ENCODE measurements at regions not wholly inside any gene's neighbourhood (a gene's known extent, or its start where the extent isn't known, plus 50 kb on each side); places are given as distances from the start of the nearest gene placed in this dataset.

GRCh38 chr1:222991908-222992307 is 151.1 kb downstream of the TLR5 start:
- no peak for TF ChIP-seq TOX (CRISPR knock-in tag; IDR thresholded peaks at IDR 0.05; ENCODE audit: borderline replicate concordance)
- no peak for TF ChIP-seq POU6F1 (CRISPR knock-in tag; IDR thresholded peaks at IDR 0.05; ENCODE audit: borderline replicate concordance, low read depth)
- no peak for TF ChIP-seq ZNF70 (CRISPR knock-in tag; IDR thresholded peaks at IDR 0.05)
- TF ChIP-seq ZFP3 (CRISPR knock-in tag; IDR thresholded peaks at IDR 0.05) = no peak
- TF ChIP-seq CREB5 (CRISPR knock-in tag; IDR thresholded peaks at IDR 0.05; ENCODE audit: low read depth) = no peak
- TF ChIP-seq, protein P1, sequence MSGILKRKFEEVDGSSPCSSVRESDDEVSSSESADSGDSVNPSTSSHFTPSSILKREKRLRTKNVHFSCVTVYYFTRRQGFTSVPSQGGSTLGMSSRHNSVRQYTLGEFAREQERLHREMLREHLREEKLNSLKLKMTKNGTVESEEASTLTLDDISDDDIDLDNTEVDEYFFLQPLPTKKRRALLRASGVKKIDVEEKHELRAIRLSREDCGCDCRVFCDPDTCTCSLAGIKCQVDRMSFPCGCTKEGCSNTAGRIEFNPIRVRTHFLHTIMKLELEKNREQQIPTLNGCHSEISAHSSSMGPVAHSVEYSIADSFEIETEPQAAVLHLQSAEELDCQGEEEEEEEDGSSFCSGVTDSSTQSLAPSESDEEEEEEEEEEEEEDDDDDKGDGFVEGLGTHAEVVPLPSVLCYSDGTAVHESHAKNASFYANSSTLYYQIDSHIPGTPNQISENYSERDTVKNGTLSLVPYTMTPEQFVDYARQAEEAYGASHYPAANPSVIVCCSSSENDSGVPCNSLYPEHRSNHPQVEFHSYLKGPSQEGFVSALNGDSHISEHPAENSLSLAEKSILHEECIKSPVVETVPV (CRISPR knock-in tag; IDR thresholded peaks at IDR 0.05) = no peak
- TF ChIP-seq PPARA (CRISPR knock-in tag; IDR thresholded peaks at IDR 0.05; ENCODE audit: borderline replicate concordance) = no peak
- no peak for ATAC-seq

- ATAC-seq = peak; percentile 83
Measured at GRCh38 chr1:222994511-222995235, 148.4 kb downstream of the TLR5 start.

GRCh38 chr1:222995236-222995580 is 147.8 kb downstream of the TLR5 start:
- no peak for TF ChIP-seq CREB5 (CRISPR knock-in tag; IDR thresholded peaks at IDR 0.05; ENCODE audit: low read depth)
- no peak for TF ChIP-seq OSR1 (CRISPR knock-in tag; IDR thresholded peaks at IDR 0.05)
- no peak for TF ChIP-seq ZNF70 (CRISPR knock-in tag; IDR thresholded peaks at IDR 0.05)
- no peak for TF ChIP-seq ZNF565 (CRISPR knock-in tag; conservative IDR thresholded peaks at IDR 0.05; ENCODE audit: low read depth)
- no peak for TF ChIP-seq TOX (CRISPR knock-in tag; IDR thresholded peaks at IDR 0.05; ENCODE audit: borderline replicate concordance)
- no peak for TF ChIP-seq RARB (CRISPR knock-in tag; IDR thresholded peaks at IDR 0.05)
- TF ChIP-seq, protein P2, sequence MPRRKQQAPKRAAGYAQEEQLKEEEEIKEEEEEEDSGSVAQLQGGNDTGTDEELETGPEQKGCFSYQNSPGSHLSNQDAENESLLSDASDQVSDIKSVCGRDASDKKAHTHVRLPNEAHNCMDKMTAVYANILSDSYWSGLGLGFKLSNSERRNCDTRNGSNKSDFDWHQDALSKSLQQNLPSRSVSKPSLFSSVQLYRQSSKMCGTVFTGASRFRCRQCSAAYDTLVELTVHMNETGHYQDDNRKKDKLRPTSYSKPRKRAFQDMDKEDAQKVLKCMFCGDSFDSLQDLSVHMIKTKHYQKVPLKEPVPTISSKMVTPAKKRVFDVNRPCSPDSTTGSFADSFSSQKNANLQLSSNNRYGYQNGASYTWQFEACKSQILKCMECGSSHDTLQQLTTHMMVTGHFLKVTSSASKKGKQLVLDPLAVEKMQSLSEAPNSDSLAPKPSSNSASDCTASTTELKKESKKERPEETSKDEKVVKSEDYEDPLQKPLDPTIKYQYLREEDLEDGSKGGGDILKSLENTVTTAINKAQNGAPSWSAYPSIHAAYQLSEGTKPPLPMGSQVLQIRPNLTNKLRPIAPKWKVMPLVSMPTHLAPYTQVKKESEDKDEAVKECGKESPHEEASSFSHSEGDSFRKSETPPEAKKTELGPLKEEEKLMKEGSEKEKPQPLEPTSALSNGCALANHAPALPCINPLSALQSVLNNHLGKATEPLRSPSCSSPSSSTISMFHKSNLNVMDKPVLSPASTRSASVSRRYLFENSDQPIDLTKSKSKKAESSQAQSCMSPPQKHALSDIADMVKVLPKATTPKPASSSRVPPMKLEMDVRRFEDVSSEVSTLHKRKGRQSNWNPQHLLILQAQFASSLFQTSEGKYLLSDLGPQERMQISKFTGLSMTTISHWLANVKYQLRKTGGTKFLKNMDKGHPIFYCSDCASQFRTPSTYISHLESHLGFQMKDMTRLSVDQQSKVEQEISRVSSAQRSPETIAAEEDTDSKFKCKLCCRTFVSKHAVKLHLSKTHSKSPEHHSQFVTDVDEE (CRISPR knock-in tag; IDR thresholded peaks at IDR 0.05) = no peak
- TF ChIP-seq ARNTL (CRISPR knock-in tag; IDR thresholded peaks at IDR 0.05; ENCODE audit: borderline replicate concordance, low read depth) = no peak
- TF ChIP-seq GLIS3 (CRISPR knock-in tag; IDR thresholded peaks at IDR 0.05) = no peak
- no peak for TF ChIP-seq PATZ1 (CRISPR knock-in tag; IDR thresholded peaks at IDR 0.05; ENCODE audit: borderline replicate concordance)
- TF ChIP-seq ZFP3 (CRISPR knock-in tag; IDR thresholded peaks at IDR 0.05) = no peak
- TF ChIP-seq ZFP30 (CRISPR knock-in tag; IDR thresholded peaks at IDR 0.05) = no peak
- TF ChIP-seq ZNF8 (CRISPR knock-in tag; IDR thresholded peaks at IDR 0.05) = no peak
- no peak for TF ChIP-seq PPARA (CRISPR knock-in tag; IDR thresholded peaks at IDR 0.05; ENCODE audit: borderline replicate concordance)
- TF ChIP-seq, protein P1 (CRISPR knock-in tag; IDR thresholded peaks at IDR 0.05) = no peak
- TF ChIP-seq BACH2 (CRISPR knock-in tag; IDR thresholded peaks at IDR 0.05; ENCODE audit: borderline replicate concordance) = no peak
- no peak for TF ChIP-seq CSDC2 (CRISPR knock-in tag; IDR thresholded peaks at IDR 0.05)
- no peak for TF ChIP-seq ESRRG (CRISPR knock-in tag; IDR thresholded peaks at IDR 0.05)
- no peak; the same call in 2 of the 3 replicates for ATAC-seq

More at GRCh38 chr1:222994511-222995235, 148.4 kb downstream of the TLR5 start:
- no peak for TF ChIP-seq TCF4 (CRISPR knock-in tag; IDR thresholded peaks at IDR 0.05; ENCODE audit: borderline replicate concordance)
- peak; percentile 93 for TF ChIP-seq TOX (CRISPR knock-in tag; IDR thresholded peaks at IDR 0.05; ENCODE audit: borderline replicate concordance)
- peak; percentile 76; the same call in 1 of the 2 replicates for TF ChIP-seq RARB (CRISPR knock-in tag; IDR thresholded peaks at IDR 0.05)
